ENCODE measurements at regions not wholly inside any gene's neighbourhood (a gene's known extent, or its start where the extent isn't known, plus 50 kb on each side); places are given as distances from the start of the nearest gene placed in this dataset.

DNA sequence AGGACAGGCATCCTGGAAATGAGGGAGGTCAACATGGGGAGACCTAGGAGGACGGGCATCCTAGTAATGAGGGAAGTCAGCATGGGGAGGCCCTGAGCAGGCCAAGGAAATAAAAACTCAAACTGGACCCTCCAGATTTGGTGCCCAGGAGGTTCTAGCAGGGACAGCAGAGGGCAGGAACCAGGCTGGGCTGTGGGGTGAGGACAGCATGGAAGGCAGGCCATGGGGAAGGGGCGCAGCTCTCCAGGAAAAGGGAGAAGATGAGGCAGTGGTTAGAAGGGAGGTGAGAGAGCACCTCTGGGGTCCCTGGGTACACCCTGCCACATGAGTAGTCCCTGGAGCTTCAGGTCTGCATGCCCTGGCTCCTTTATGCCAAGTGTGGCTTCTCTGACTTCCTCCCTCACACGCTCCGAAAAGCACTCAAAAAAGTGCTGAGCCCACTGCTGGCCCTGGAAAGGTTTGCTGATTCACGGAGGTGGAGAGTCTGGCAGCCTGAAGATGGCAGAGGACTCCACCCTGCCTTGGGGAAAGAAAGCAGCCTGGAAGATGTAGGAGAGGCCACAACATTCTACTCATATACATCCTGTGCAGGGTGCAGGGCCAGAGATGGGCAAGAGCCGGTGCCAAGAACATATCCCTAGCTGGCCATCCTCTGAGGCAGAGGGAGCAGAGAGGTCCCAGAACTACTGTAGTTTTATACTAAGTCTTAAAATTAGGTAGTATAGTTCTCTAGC lies 154.9 kb downstream of the MRPL14 start:
- TF ChIP-seq, protein P1, sequence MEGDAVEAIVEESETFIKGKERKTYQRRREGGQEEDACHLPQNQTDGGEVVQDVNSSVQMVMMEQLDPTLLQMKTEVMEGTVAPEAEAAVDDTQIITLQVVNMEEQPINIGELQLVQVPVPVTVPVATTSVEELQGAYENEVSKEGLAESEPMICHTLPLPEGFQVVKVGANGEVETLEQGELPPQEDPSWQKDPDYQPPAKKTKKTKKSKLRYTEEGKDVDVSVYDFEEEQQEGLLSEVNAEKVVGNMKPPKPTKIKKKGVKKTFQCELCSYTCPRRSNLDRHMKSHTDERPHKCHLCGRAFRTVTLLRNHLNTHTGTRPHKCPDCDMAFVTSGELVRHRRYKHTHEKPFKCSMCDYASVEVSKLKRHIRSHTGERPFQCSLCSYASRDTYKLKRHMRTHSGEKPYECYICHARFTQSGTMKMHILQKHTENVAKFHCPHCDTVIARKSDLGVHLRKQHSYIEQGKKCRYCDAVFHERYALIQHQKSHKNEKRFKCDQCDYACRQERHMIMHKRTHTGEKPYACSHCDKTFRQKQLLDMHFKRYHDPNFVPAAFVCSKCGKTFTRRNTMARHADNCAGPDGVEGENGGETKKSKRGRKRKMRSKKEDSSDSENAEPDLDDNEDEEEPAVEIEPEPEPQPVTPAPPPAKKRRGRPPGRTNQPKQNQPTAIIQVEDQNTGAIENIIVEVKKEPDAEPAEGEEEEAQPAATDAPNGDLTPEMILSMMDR (conservative IDR thresholded peaks at IDR 0.05), result no peak
- no peak for TF ChIP-seq EZH2 (IDR thresholded peaks at IDR 0.05; ENCODE audit: low read depth)

Measured in PC-9 (cell line).